ENCODE measurements at regions not wholly inside any gene's neighbourhood (a gene's known extent, or its start where the extent isn't known, plus 50 kb on each side); places are given as distances from the start of the nearest gene placed in this dataset.
A peak's percentile ranks its signal among the peaks of the same experiment; 100 is the strongest.

DNA sequence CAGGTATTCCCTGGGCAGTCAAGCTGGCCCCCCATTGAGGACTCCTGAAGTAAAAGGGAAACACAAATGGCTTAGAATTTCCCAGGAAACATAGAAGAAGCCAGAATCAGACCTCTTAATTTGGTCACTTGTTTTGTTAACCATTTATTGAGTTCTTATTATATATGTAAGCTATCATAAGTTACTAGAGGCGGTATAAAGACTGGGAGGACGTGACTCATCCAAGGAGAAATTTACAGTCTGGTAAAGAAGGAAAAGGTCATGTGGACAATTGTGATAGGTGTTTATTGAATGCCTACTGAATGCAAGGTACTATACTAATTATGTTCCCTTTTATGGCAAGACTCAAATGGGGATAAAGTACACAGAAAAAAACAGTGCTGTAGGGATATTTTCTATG, 146.7 kb downstream of the DYRK2 start:
- TF ChIP-seq, protein P1, sequence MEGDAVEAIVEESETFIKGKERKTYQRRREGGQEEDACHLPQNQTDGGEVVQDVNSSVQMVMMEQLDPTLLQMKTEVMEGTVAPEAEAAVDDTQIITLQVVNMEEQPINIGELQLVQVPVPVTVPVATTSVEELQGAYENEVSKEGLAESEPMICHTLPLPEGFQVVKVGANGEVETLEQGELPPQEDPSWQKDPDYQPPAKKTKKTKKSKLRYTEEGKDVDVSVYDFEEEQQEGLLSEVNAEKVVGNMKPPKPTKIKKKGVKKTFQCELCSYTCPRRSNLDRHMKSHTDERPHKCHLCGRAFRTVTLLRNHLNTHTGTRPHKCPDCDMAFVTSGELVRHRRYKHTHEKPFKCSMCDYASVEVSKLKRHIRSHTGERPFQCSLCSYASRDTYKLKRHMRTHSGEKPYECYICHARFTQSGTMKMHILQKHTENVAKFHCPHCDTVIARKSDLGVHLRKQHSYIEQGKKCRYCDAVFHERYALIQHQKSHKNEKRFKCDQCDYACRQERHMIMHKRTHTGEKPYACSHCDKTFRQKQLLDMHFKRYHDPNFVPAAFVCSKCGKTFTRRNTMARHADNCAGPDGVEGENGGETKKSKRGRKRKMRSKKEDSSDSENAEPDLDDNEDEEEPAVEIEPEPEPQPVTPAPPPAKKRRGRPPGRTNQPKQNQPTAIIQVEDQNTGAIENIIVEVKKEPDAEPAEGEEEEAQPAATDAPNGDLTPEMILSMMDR (IDR thresholded peaks at IDR 0.05; ENCODE audit: unreplicated experiment): no peak
- H3K27ac Mint-ChIP-seq (ENCODE audit: low read depth, unreplicated experiment): no peak overlapping the region
- ChIA-PET CTCF (interaction anchor here (1.0 to 1.2 kb wide), 2 partner anchors 11 to 146 kb away, joined by 4 to 5 read pairs; no protein-coding TSS in a partner anchor), POLR2A (no interaction called here)
- peak; percentile 10 for DNase-seq (ENCODE audit: unreplicated experiment)
- H3K4me1 Mint-ChIP-seq (ENCODE audit: insufficient read depth, unreplicated experiment): peaks cover 5% of the 10 kb centered on the region
- no TSS peak for BruUV-seq (replicated peaks)
- intact Hi-C loops (cut with micrococcal nuclease): no loop called here
- H3K9me3 Mint-ChIP-seq (ENCODE audit: unreplicated experiment): no peaks in the 10 kb centered on the region
- H3K27me3 Mint-ChIP-seq (ENCODE audit: insufficient read depth, unreplicated experiment): no peaks in the 10 kb centered on the region
- H3K36me3 Mint-ChIP-seq (ENCODE audit: insufficient read depth, unreplicated experiment): no peaks in the 10 kb centered on the region
- H3K4me3 Mint-ChIP-seq (ENCODE audit: unreplicated experiment): no peak overlapping the region

DNA sequence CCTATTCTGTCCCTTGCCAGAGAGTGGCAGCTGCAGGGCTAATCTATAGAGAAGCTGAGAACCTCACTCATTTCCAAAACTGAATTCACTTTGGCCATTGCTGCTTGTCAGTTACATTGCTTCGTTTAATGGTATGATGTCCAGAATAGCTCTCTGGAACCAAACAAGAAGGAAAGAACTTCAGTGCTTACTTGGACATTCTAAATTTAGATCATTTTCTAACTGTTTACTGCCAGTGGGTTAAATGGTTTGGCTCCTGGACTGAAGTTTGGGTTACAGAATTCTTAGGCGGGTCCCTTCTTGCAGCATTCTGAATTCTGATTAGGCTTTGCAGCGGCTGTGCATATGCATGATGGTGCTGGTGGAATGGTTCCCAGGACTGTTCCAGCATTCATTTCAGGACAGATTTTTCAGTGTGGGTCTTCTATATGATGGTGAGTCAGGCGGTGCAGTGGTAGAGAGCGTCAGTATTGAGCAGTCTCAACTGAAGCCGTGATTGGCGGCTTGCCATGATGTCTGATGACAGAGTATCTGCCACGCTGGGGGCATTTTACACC, 148.7 kb downstream of the DYRK2 start:
- TF ChIP-seq, protein P1 (IDR thresholded peaks at IDR 0.05; ENCODE audit: unreplicated experiment): no peak
- BruUV-seq (replicated peaks): no TSS peak
- Mint-ChIP-seq H3K4me1 (ENCODE audit: insufficient read depth, unreplicated experiment) (no peaks in the 10 kb centered on the region), H3K27ac (ENCODE audit: low read depth, unreplicated experiment) (no peak overlapping the region), H3K36me3 (ENCODE audit: insufficient read depth, unreplicated experiment) (no peaks in the 10 kb centered on the region), H3K4me3 (ENCODE audit: unreplicated experiment) (no peak overlapping the region), H3K9me3 (ENCODE audit: unreplicated experiment) (no peaks in the 10 kb centered on the region), H3K27me3 (ENCODE audit: insufficient read depth, unreplicated experiment) (no peaks in the 10 kb centered on the region)
- ChIA-PET POLR2A (no interaction called here), CTCF (interaction anchor here (0.7 kb wide), 1 partner anchor 925 kb away, joined by 3 read pairs; no protein-coding TSS in a partner anchor)
- intact Hi-C loops (cut with micrococcal nuclease): no loop called here
- DNase-seq (ENCODE audit: unreplicated experiment): peak; percentile 5

DNA sequence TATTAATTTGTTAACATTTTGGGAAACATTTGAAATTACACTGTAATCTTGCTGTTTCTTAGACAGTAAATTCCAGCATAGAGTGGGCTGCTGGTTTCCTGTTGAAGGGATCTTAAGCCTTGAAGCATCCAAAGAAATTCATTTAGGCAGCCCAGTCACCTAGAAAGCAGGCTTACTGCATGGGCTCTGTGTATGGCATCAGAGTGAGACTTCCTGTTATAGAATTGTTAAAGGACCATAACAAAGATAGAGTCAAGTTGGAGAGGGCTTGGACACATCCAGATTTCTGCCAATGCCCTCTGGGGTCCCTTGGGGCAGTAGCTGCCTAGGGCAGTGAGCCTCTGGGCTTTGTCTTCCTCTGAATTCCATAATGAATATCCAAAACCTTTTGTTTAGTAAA, 149.2 kb downstream of the DYRK2 start:
- CTCF ChIA-PET: interaction anchor here (0.7 kb wide), 1 partner anchor 926 kb away, joined by 3 read pairs; no protein-coding TSS in a partner anchor
- Mint-ChIP-seq H3K9me3 (ENCODE audit: unreplicated experiment) (no peaks in the 10 kb centered on the region), H3K27ac (ENCODE audit: low read depth, unreplicated experiment) (no peak overlapping the region), H3K4me1 (ENCODE audit: insufficient read depth, unreplicated experiment) (no peaks in the 10 kb centered on the region), H3K4me3 (ENCODE audit: unreplicated experiment) (no peak overlapping the region), H3K27me3 (ENCODE audit: insufficient read depth, unreplicated experiment) (no peaks in the 10 kb centered on the region), H3K36me3 (ENCODE audit: insufficient read depth, unreplicated experiment) (no peaks in the 10 kb centered on the region)
- TF ChIP-seq, protein P1 (IDR thresholded peaks at IDR 0.05; ENCODE audit: unreplicated experiment): no peak
- BruUV-seq (replicated peaks): no TSS peak
- intact Hi-C loops (cut with micrococcal nuclease): no loop called here
- DNase-seq (ENCODE audit: unreplicated experiment): no peak
- POLR2A ChIA-PET: no interaction called here

DNA sequence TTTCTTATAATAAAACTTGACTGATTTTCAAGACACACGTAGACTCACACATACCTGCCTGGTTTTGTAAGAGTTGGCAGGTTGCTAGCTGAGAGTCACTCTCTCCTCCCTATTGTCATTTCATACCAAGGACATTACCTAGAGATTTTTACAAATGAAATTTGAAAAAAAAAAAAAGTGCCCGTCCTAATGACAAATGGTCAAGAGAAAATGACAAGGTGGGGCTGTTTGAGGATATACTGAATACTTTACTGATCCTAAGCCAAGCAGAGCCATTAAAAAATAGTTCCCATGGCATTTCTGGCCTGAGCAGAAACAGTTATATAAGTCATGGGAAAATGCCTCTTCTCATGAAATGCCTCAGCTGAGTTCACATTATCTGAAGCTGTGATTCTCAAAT, 150.2 kb downstream of the DYRK2 start:
- DNase-seq (ENCODE audit: unreplicated experiment): no peak
- ChIA-PET CTCF (no interaction called here), POLR2A (interaction anchor here (0.6 kb wide), 2 partner anchors 186 to 198 kb away, joined by 3 to 5 read pairs; no protein-coding TSS in a partner anchor)
- TF ChIP-seq, protein P1 (IDR thresholded peaks at IDR 0.05; ENCODE audit: unreplicated experiment): no peak
- H3K36me3 Mint-ChIP-seq (ENCODE audit: insufficient read depth, unreplicated experiment): no peaks in the 10 kb centered on the region
- intact Hi-C loops (cut with micrococcal nuclease): no loop called here
- no peak overlapping the region for H3K4me3 Mint-ChIP-seq (ENCODE audit: unreplicated experiment)
- no peaks in the 10 kb centered on the region for H3K4me1 Mint-ChIP-seq (ENCODE audit: insufficient read depth, unreplicated experiment)
- H3K9me3 Mint-ChIP-seq (ENCODE audit: unreplicated experiment): no peaks in the 10 kb centered on the region
- BruUV-seq (replicated peaks): no TSS peak
- no peaks in the 10 kb centered on the region for H3K27me3 Mint-ChIP-seq (ENCODE audit: insufficient read depth, unreplicated experiment)
- no peak overlapping the region for H3K27ac Mint-ChIP-seq (ENCODE audit: low read depth, unreplicated experiment)
